Activated CD4-positive, alpha-beta T cell treated with anti-CD3 and anti-CD28 coated beads, Interleukin-2, amount 10 ng/mL, durations not matched to agents 7 days and 5 days (primary cell): ENCODE measurements at regions not wholly inside any gene's neighbourhood (a gene's known extent, or its start where the extent isn't known, plus 50 kb on each side); places are given as distances from the start of the nearest gene placed in this dataset.

ENCODE experiments used
- CTCF ChIA-PET: fragments of 350-600 bp; sonication (Branson Sonifier 250); formaldehyde crosslinking; loops from one replicate; lab custom pipeline; 2021; ENCODE audit warnings: antibody characterized with exemption; lab: Charles Lee
- POLR2A ChIA-PET: fragments of 350-600 bp; sonication (Branson Sonifier 250); formaldehyde crosslinking; loops from one replicate; lab custom pipeline; 2021; ENCODE audit warnings: antibody characterized with exemption; lab: Charles Lee
- DNase-seq: peaks from one replicate; pipeline ENCODE4 v3.0.0-alpha.2; 2020
- H3K27ac Mint-ChIP-seq: one replicate; pipeline ENCODE4 v1.8.0; 2021; ENCODE audit warnings: mild to moderate bottlenecking, moderate library complexity, mixed read lengths
- H3K27me3 Mint-ChIP-seq: one replicate; pipeline ENCODE4 v1.8.0; 2021; ENCODE audit warnings: mixed read lengths
- H3K36me3 Mint-ChIP-seq: one replicate; pipeline ENCODE4 v1.8.0; 2021; ENCODE audit warnings: low read depth, mixed read lengths
- H3K4me1 Mint-ChIP-seq: one replicate; pipeline ENCODE4 v1.8.0; 2021; ENCODE audit warnings: mixed read lengths
- H3K4me3 Mint-ChIP-seq: one replicate; pipeline ENCODE4 v1.8.0; 2021; ENCODE audit warnings: mild to moderate bottlenecking, moderate library complexity, mixed read lengths
- H3K9me3 Mint-ChIP-seq: one replicate; pipeline ENCODE4 v1.8.0; 2021; ENCODE audit warnings: mixed read lengths

DNA sequence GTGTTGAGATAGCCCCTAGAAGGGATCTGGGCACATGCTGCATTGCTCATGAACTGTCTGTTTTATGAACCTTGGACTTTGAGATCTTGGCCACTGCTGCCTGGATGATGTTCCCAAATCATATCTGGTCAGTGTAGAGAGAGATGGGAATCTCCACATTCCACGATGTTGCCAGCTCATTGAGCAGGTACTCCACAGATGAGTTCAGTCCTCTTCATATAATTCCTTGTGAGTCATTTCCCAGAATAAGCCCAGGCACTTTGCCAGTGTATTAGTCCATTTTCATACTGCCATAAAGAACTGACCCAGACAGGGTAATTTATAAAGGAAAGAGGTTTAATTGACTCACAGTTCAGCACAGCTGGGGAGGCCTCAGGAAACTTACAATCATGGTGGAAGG, 254.0 kb upstream of the RUNX1 start:
- no peak overlapping the region for H3K4me3 Mint-ChIP-seq
- H3K27me3 Mint-ChIP-seq = no peaks in the 10 kb centered on the region
- ChIA-PET POLR2A (no interaction called here), CTCF (no interaction called here)
- no peak for DNase-seq
- H3K4me1 Mint-ChIP-seq = no peaks in the 10 kb centered on the region
- H3K36me3 Mint-ChIP-seq = no peaks in the 10 kb centered on the region
- peaks cover 3% of the 10 kb centered on the region for H3K9me3 Mint-ChIP-seq
- H3K27ac Mint-ChIP-seq = no peak overlapping the region

DNA sequence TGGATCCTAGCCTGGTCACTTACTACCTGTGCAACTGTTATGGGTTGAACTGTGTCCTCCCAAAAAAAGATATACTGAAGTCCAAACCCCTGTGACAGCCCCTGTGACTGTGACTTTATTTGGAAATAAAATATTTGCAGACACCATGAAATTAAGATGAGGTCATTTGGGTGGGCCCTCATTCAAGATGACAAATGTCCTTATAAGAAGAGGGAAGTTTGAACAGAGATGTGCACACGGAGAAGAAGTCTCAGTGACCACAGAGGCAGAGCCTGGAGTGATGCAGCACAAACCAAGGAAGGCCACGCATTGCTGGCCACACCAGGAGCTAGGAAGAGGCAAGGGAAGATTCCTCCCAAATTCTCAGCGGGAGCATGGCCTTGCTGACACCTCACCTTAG, 249.7 kb upstream of the RUNX1 start:
- no peak for DNase-seq
- CTCF ChIA-PET = no interaction called here
- H3K4me3 Mint-ChIP-seq = no peak overlapping the region
- H3K27me3 Mint-ChIP-seq = no peaks in the 10 kb centered on the region
- no peaks in the 10 kb centered on the region for H3K36me3 Mint-ChIP-seq
- POLR2A ChIA-PET = interaction anchor here (0.6 kb wide), 1 partner anchor 1465 kb away, joined by 3 read pairs; no protein-coding TSS in a partner anchor
- H3K27ac Mint-ChIP-seq = no peak overlapping the region
- H3K9me3 Mint-ChIP-seq = no peaks in the 10 kb centered on the region
- peaks cover 5% of the 10 kb centered on the region for H3K4me1 Mint-ChIP-seq

DNA sequence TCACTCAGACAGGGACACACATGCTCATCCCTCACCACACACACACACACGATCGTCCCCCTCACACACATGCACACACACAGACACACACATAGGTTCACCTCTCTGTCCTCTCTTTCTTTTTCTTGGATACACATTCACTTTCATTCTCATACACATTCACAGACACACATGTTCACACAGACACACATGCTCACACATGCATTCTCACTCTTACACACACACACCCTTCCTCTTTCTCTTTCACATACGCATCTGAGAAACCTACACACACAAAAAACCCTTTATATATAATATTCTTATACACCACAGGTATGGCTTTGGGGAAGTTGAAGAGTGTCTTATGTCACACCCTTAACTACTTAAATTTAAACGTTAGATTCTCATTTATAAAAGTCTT, 248.6 kb upstream of the RUNX1 start:
- Mint-ChIP-seq H3K27me3 (no peaks in the 10 kb centered on the region), H3K4me3 (no peak overlapping the region), H3K9me3 (no peaks in the 10 kb centered on the region), H3K27ac (no peak overlapping the region), H3K4me1 (peaks cover 5% of the 10 kb centered on the region), H3K36me3 (no peaks in the 10 kb centered on the region)
- CTCF ChIA-PET = no interaction called here
- POLR2A ChIA-PET = no interaction called here
- DNase-seq = no peak

DNA sequence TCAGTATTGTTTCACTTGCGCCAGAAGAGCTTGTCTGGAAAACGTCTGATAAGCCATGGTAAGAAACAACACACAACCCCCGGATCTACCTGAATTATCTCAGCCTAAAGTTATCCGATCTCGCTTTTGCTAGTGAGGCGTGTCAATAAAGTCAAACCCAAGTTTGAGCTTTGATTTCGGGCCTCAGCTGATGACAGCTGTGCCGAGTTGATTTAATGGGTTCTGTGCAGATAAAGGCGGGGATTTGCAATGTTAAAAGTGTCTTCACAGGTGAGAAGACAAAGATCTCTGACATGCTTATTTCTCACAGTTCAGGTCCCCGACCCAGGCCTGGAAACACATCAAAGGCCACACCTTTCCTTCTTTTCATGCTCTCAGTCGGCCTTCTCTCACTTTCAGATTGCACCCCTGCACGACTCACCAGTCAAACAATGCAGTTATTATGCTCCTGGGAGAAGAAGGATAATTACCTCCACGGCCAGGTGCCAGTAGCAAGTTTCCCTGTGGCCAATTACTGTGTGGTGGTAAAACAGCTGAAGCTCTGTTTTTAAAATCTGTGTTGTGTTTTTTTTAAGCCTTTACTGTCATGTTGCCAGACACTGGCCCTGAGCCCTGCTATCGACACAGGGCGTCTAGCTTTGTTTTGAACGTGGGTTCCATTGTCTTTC, 245.3 kb upstream of the RUNX1 start:
- Mint-ChIP-seq H3K4me1 (peaks cover 5% of the 10 kb centered on the region), H3K9me3 (no peaks in the 10 kb centered on the region), H3K27ac (no peak overlapping the region), H3K4me3 (no peak overlapping the region), H3K27me3 (no peaks in the 10 kb centered on the region), H3K36me3 (no peaks in the 10 kb centered on the region)
- no peak for DNase-seq
- ChIA-PET POLR2A (no interaction called here), CTCF (interaction anchor here (1.2 kb wide), 1 partner anchor 405 kb away, joined by 3 read pairs; no protein-coding TSS in a partner anchor)

DNA sequence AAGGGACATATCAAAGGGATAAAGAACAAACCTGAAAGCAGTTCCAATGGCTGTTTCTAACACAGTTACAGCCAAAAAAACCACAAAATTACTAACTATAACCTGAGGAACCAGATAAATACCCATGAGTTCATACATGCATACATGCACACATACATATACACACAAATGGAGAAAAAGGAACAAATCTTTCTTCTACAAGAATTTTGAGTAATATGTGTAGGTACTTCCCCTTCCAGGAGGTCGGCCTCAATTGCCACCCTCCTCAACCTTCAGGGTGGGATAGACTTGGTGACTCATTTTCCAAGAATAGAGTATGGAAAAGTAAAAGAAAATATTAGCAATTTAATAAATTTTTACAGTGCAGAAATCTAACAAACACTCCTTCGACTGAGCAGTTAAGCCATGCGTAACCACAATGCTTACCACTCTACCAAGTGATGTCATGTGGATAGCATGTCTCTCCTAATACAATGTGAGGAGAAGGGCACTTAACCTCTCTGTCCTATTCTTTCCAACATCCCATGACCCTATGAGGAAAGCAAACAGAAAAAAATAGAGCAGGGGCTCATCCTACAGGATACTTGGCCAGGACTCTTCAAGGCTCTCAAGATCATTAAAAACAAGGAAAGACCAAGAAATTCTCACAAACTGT, 243.0 kb upstream of the RUNX1 start:
- Mint-ChIP-seq H3K4me1 (peaks cover 5% of the 10 kb centered on the region), H3K27ac (no peak overlapping the region), H3K9me3 (peaks cover 14% of the 10 kb centered on the region), H3K27me3 (no peaks in the 10 kb centered on the region), H3K36me3 (no peaks in the 10 kb centered on the region), H3K4me3 (no peak overlapping the region)
- no peak for DNase-seq
- ChIA-PET CTCF (no interaction called here), POLR2A (no interaction called here)

DNA sequence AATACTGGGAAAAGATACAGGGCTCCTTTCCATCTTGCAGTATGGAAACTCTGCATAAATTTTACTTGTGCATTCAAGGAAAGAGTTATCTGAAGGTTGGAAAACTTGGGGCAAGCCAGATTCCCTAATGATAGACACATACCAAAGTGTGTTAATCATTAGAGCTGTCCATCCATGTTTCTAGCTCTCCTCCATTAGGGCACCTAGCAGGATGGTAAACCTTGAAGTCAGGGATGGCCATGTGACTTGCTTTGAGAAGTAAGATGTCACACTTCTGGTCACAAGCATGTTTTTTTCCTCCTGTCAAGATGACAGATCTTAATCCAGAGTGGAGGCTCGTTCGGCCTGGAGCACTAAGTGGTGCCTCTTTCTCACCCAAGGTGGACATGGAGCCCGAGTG, 241.9 kb upstream of the RUNX1 start:
- ChIA-PET POLR2A (no interaction called here), CTCF (no interaction called here)
- no peaks in the 10 kb centered on the region for H3K36me3 Mint-ChIP-seq
- H3K9me3 Mint-ChIP-seq = peaks cover 22% of the 10 kb centered on the region
- no peaks in the 10 kb centered on the region for H3K27me3 Mint-ChIP-seq
- no peak for DNase-seq
- peaks cover 5% of the 10 kb centered on the region for H3K4me1 Mint-ChIP-seq
- H3K27ac Mint-ChIP-seq = no peak overlapping the region
- no peak overlapping the region for H3K4me3 Mint-ChIP-seq

DNA sequence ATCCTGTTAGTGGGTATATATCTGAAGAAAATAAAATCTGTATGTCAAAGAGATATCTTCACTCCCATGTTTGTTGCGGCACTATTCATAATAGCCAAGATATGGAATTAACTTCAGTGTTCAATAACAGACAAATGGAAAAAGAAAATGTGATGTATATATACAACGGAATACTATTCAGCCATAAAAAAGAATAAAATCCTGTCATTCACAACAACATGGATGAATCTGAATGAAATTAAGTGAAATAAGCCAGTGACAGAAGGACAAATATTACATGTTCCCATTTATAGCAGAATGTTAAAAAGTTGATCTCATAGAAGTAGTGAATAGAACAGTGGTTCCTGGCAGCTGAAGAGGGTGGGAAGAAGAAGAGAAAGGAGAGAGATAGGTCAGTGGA, 239.1 kb upstream of the RUNX1 start:
- POLR2A ChIA-PET = no interaction called here
- H3K9me3 Mint-ChIP-seq = peaks cover 23% of the 10 kb centered on the region
- H3K36me3 Mint-ChIP-seq = no peaks in the 10 kb centered on the region
- no peaks in the 10 kb centered on the region for H3K4me1 Mint-ChIP-seq
- H3K4me3 Mint-ChIP-seq = no peak overlapping the region
- no peak overlapping the region for H3K27ac Mint-ChIP-seq
- no peaks in the 10 kb centered on the region for H3K27me3 Mint-ChIP-seq
- no peak for DNase-seq
- CTCF ChIA-PET = no interaction called here

DNA sequence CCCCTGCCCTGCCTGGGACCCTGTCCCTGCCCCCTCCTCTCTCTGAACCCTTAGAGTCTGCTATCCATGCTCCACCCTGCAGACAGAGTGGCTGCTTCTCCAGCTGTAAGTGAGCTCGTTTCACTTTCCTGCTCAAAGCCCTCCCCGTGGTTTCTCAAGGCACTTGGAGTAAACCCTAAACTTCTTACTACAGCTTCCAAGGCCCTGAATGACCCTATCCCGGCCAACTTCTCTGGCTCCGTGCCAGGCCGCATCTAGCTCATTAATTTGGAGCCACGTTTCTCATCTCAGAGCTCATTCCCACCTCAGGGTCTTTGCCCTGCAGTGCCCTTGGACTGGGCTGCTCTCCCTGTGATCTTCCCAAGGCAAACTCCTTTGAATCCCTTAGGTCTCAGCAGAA, 235.1 kb upstream of the RUNX1 start:
- no peaks in the 10 kb centered on the region for H3K36me3 Mint-ChIP-seq
- ChIA-PET CTCF (interaction anchor here (1.4 kb wide), 1 partner anchor 30 kb away, joined by 4 read pairs; no protein-coding TSS in a partner anchor), POLR2A (no interaction called here)
- H3K27ac Mint-ChIP-seq = no peak overlapping the region
- H3K4me3 Mint-ChIP-seq = no peak overlapping the region
- H3K27me3 Mint-ChIP-seq = no peaks in the 10 kb centered on the region
- DNase-seq = no peak
- H3K4me1 Mint-ChIP-seq = no peaks in the 10 kb centered on the region
- peaks cover 25% of the 10 kb centered on the region for H3K9me3 Mint-ChIP-seq

DNA sequence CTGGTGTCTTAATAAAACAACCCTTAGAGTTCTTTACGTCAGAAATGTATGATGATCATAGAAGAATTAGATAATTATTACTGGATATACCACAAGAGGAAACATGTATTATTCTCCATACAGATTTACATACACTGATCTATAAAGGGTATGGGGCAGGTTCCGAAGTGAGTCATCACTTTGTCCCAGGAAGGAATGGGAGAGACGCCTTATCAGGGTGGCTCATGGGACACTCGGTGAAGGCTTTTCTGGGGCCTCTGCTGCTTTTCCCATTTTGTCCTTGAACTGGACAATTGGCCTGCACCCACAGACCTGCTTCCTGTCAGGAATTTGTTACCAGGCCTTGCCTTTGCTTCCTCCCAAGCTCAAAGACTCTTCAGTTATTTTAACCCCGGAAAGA, 233.8 kb upstream of the RUNX1 start:
- Mint-ChIP-seq H3K36me3 (no peaks in the 10 kb centered on the region), H3K4me1 (no peaks in the 10 kb centered on the region), H3K27me3 (peaks cover 2% of the 10 kb centered on the region), H3K27ac (no peak overlapping the region), H3K9me3 (peaks cover 19% of the 10 kb centered on the region), H3K4me3 (no peak overlapping the region)
- CTCF ChIA-PET = interaction anchor here (0.7 kb wide), 1 partner anchor 1084 kb away, joined by 3 read pairs; no protein-coding TSS in a partner anchor
- no peak for DNase-seq
- POLR2A ChIA-PET = no interaction called here

DNA sequence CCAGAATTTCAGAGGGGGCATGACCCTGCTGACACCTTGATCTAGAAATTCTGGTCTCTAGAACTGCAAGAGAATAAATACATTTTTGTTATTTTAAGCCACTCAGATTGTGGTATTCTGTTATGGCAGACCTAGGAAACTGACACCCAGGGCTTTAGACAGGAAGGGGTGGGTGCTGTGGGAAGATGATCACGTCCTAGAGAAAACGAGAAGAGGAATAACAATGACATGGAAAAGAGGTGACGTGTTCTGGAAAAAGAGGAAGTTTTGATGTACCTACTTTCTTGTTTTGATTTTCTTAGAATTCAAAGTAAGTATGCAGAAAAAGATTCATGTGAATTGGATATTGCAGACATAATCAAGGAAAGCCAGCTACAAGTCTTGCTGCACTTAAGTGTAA, 232.9 kb upstream of the RUNX1 start:
- CTCF ChIA-PET = no interaction called here
- DNase-seq = no peak
- H3K9me3 Mint-ChIP-seq = peaks cover 11% of the 10 kb centered on the region
- H3K4me3 Mint-ChIP-seq = no peak overlapping the region
- no peaks in the 10 kb centered on the region for H3K36me3 Mint-ChIP-seq
- peaks cover 2% of the 10 kb centered on the region for H3K27me3 Mint-ChIP-seq
- H3K4me1 Mint-ChIP-seq = no peaks in the 10 kb centered on the region
- POLR2A ChIA-PET = no interaction called here
- H3K27ac Mint-ChIP-seq = no peak overlapping the region

DNA sequence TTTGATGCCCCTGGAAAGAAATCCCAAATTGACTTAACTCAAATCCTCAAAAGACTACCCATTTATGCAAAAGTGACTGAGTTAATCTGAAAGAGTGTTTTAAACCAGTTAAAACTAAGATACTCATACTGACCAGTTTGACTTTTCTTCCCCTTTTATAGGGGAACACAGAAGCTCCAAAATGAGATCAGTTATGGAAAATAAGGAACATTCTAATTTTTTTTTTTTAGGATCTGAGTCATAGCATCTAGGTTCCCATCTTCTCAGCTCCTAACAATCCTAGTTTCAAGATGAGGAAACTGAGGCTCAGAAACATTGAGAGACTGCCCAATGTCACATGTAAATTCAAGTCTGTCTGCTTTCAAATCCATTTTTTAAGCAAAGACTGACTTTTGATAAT, 231.1 kb upstream of the RUNX1 start:
- Mint-ChIP-seq H3K4me3 (no peak overlapping the region), H3K27me3 (peaks cover 2% of the 10 kb centered on the region), H3K4me1 (no peaks in the 10 kb centered on the region), H3K9me3 (peaks cover 2% of the 10 kb centered on the region), H3K36me3 (no peaks in the 10 kb centered on the region), H3K27ac (no peak overlapping the region)
- DNase-seq = no peak
- CTCF ChIA-PET = interaction anchor here (0.6 kb wide), 1 partner anchor 480 kb away, joined by 3 read pairs; no protein-coding TSS in a partner anchor
- POLR2A ChIA-PET = interaction anchor here (0.7 kb wide), 1 partner anchor 9 kb away, joined by 3 read pairs; no protein-coding TSS in a partner anchor

DNA sequence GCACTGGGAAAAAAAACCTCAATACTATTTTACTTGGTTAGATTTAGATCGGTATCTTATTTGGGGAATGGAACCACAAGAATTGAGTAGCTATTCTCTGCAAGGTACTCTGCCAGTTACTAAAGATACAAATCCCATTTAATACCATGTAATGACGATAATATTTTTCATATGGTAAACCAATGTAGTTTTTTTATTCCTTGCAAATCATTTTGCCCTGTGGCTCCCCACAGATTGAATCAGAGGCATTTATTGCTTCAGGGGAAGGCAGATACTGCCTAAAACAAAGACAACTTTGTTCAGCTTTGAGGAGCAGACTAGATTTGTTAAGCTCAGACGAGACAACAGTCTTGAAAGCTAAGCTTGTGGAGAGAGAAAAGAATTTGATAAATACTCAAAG, 226.7 kb upstream of the RUNX1 start:
- no peaks in the 10 kb centered on the region for H3K4me1 Mint-ChIP-seq
- no peak overlapping the region for H3K4me3 Mint-ChIP-seq
- H3K27ac Mint-ChIP-seq = no peak overlapping the region
- ChIA-PET CTCF (no interaction called here), POLR2A (no interaction called here)
- DNase-seq = no peak
- peaks cover 2% of the 10 kb centered on the region for H3K27me3 Mint-ChIP-seq
- no peaks in the 10 kb centered on the region for H3K36me3 Mint-ChIP-seq
- peaks cover 2% of the 10 kb centered on the region for H3K9me3 Mint-ChIP-seq

DNA sequence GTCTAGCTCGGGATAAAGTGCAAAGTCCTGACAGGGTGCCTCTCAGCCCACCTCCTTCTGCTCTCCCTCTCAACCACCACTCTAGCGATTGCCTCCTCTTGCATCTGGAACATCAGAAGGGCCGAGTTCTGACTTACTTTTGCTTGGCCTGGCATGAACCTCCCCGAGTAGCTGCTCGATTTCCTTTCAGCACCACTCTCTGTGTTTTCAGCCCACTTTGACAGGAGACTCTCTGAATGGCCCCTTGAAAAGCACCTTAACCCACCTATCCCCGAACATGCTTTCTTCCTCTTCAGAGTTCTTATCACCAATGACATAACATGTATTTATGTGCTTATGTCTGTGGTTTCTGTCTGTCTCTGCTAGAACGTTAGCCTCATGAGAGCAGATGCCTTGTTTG, 225.8 kb upstream of the RUNX1 start:
- ChIA-PET CTCF (no interaction called here), POLR2A (no interaction called here)
- H3K4me1 Mint-ChIP-seq = no peaks in the 10 kb centered on the region
- peaks cover 2% of the 10 kb centered on the region for H3K27me3 Mint-ChIP-seq
- no peak overlapping the region for H3K4me3 Mint-ChIP-seq
- H3K36me3 Mint-ChIP-seq = no peaks in the 10 kb centered on the region
- no peak overlapping the region for H3K27ac Mint-ChIP-seq
- no peak for DNase-seq
- peaks cover 2% of the 10 kb centered on the region for H3K9me3 Mint-ChIP-seq
